Parathyroid adenoma (tissue), 2 donors: ENCODE measurements at regions not wholly inside any gene's neighbourhood (a gene's known extent, or its start where the extent isn't known, plus 50 kb on each side); places are given as distances from the start of the nearest gene placed in this dataset.

ENCODE experiments used
- H2AFZ ChIP-seq: fragments of 300-600 bp; sonication (generic); one replicate; pipeline ENCODE4 v1.7.0; 2017; ENCODE audit warnings: antibody characterized with exemption, mild to moderate bottlenecking
- H3K27ac ChIP-seq: fragments of 300-600 bp; sonication (generic); one replicate; pipeline ENCODE4 v1.7.0; 2017
- H3K27me3 ChIP-seq: fragments of 300-600 bp; sonication (generic); one replicate; pipeline ENCODE4 v1.7.0; 2017; ENCODE audit warnings: low read length; ENCODE audit not compliant: control insufficient read depth, insufficient read depth
- H3K36me3 ChIP-seq: fragments of 300-600 bp; sonication (generic); one replicate; pipeline ENCODE4 v1.7.0; 2017; ENCODE audit warnings: low read length; ENCODE audit not compliant: control insufficient read depth, insufficient read depth
- H3K4me1 ChIP-seq: fragments of 300-600 bp; sonication (generic); one replicate; pipeline ENCODE4 v1.7.0; 2017; ENCODE audit warnings: control low read depth
- H3K4me2 ChIP-seq: fragments of 300-600 bp; sonication (generic); one replicate; pipeline ENCODE4 v1.7.0; 2017; ENCODE audit warnings: low read length
- H3K4me3 ChIP-seq: fragments of 300-600 bp; sonication (generic); one replicate; pipeline ENCODE4 v1.7.0; 2017; ENCODE audit warnings: low read depth, low read length
- H3K79me2 ChIP-seq: fragments of 300-600 bp; sonication (generic); one replicate; pipeline ENCODE4 v1.7.0; 2017; ENCODE audit warnings: control low read depth
- H3K9ac ChIP-seq: fragments of 300-600 bp; sonication (generic); one replicate; pipeline ENCODE4 v1.7.0; 2017; ENCODE audit warnings: mild to moderate bottlenecking
- H3K9me3 ChIP-seq: fragments of 300-600 bp; sonication (generic); one replicate; pipeline ENCODE4 v1.7.0; 2017; ENCODE audit warnings: low read length; ENCODE audit not compliant: control insufficient read depth
- TF ChIP-seq, protein P1 (sequence below): fragments of 300-600 bp; sonication (generic); IDR thresholded peaks from one replicate; pipeline ENCODE4 v1.7.0; 2017; ENCODE audit warnings: antibody characterized with exemption, mild to moderate bottlenecking
- donor health status: primary hyperparathyroidism.

DNA sequence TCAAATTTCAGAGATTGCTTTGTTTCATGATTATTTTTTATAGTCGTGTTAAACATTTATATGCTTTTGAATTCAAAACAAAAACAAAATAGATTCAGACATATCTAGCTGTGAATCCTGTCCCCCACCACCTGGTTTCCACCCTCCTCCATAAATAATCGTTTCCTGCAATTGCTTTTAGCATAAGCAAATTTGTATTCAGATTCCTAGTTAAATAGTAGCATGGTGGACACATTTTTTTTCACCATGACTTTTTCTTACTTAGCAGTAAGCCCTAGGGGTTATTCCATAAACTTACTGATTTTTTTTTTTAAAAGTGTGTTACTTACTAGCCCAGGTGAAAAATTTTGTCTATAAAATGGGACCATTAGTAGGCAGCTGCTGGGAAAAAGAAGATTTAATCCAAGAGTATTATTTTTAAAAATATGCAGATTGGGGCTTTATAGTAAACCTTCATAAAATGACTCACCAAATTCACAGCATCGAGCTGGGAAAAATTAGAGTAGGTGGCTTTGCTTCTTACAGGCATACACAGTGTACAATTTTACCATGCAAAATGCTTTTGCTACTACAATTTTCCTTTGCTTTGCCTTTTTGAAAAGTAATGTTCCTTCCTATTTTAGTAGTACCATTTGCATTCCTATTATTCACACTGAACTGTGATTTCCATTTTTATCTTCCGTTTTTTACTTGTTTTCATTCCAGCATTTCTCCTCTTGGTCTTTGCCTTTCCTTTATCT is 117.8 kb downstream of the BTG1 start:
- no peak overlapping the region for H3K9ac ChIP-seq
- H3K4me1 ChIP-seq = peaks cover 6% of the 10 kb centered on the region
- no peaks in the 10 kb centered on the region for H3K36me3 ChIP-seq
- H3K9me3 ChIP-seq = no peaks in the 10 kb centered on the region
- H3K27me3 ChIP-seq = no peaks in the 10 kb centered on the region
- H3K27ac ChIP-seq = no peak overlapping the region
- H3K4me3 ChIP-seq = no peak overlapping the region
- H3K79me2 ChIP-seq = no peaks in the 10 kb centered on the region
- TF ChIP-seq, protein P1, sequence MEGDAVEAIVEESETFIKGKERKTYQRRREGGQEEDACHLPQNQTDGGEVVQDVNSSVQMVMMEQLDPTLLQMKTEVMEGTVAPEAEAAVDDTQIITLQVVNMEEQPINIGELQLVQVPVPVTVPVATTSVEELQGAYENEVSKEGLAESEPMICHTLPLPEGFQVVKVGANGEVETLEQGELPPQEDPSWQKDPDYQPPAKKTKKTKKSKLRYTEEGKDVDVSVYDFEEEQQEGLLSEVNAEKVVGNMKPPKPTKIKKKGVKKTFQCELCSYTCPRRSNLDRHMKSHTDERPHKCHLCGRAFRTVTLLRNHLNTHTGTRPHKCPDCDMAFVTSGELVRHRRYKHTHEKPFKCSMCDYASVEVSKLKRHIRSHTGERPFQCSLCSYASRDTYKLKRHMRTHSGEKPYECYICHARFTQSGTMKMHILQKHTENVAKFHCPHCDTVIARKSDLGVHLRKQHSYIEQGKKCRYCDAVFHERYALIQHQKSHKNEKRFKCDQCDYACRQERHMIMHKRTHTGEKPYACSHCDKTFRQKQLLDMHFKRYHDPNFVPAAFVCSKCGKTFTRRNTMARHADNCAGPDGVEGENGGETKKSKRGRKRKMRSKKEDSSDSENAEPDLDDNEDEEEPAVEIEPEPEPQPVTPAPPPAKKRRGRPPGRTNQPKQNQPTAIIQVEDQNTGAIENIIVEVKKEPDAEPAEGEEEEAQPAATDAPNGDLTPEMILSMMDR = no peak
- no peak overlapping the region for H2AFZ ChIP-seq
- H3K4me2 ChIP-seq = no peak overlapping the region

DNA sequence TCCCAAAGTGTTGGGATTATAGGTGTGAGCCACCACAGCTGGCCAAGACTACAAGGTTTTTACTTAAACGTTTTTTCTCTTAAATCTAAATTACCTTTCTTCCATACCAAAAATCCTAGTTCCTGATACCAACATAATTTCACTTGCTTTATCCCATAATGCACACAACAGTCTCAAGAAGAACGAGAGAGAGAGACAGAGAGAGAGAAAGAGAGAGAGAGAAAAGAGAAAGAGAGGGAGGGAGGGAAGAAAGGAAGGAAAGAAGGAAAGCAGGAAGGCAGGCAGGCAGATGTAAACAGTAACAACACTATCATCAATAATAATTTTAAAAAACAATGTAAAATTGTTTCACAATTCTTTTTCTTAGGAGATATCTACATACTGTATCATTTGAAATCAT is 118.4 kb downstream of the BTG1 start:
- TF ChIP-seq, protein P1 = no peak
- Histone ChIP-seq H3K9me3 (no peaks in the 10 kb centered on the region), H2AFZ (no peak overlapping the region), H3K27ac (no peak overlapping the region), H3K36me3 (no peaks in the 10 kb centered on the region), H3K4me1 (peaks cover 6% of the 10 kb centered on the region), H3K27me3 (no peaks in the 10 kb centered on the region), H3K79me2 (no peaks in the 10 kb centered on the region), H3K4me2 (no peak overlapping the region), H3K4me3 (no peak overlapping the region), H3K9ac (no peak overlapping the region)

DNA sequence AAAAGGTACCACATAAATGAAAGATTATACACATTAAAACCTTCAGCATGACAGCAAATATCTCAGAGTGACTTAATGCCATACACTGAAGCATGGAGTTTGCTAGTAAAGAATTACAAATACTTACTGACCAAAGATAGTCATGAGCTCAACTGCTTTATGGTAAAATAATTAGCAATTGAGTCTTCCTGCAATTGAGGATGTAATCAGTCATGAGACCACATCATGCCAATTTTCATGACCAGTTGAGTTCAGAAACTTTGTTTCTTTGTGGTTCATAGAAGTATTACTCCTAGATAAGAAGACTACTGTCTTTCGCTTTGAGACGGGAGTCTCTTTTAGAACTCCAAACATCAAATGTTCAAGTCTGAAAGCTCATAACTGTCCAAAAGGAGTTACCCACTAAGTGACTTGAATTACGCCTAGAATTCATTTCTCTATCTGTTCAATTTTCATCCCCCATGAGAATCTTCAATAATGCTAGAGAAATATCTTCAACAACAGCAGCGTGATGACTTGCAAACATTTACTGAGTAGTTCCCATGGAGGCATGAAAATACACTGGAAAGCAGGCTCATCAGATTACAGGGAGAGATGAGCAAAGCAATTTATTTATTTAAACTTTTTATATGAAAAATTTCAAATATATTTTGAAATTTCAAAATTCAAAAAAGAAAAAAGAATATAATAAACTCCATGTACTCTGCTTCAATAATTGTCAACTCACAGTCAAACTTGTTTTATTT is 120.0 kb downstream of the BTG1 start:
- Histone ChIP-seq H3K9me3 (no peaks in the 10 kb centered on the region), H2AFZ (no peak overlapping the region), H3K4me2 (no peak overlapping the region), H3K4me3 (no peak overlapping the region), H3K9ac (no peak overlapping the region), H3K79me2 (no peaks in the 10 kb centered on the region), H3K4me1 (peaks cover 8% of the 10 kb centered on the region), H3K36me3 (no peaks in the 10 kb centered on the region), H3K27me3 (no peaks in the 10 kb centered on the region), H3K27ac (no peak overlapping the region)
- TF ChIP-seq, protein P1 = no peak

DNA sequence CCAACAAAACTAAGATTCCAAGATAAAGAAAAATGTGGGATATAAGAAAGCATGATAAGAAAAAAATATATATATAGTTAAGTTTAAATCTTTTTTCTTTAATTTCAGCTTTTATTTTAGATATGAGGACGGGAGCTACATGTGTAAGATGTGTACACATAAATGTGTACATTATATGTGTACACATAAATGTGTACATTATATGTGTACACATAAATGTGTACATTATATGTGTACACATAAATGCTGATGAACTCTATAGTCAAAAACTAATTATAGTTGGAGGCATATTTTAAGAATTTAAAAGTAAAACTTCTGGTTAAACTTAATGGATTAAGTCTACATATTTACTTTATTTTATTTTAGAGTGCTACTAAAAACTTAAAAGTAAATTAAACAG is 123.6 kb downstream of the BTG1 start:
- H3K4me2 ChIP-seq = no peak overlapping the region
- TF ChIP-seq, protein P1 = no peak
- no peak overlapping the region for H3K4me3 ChIP-seq
- H3K79me2 ChIP-seq = no peaks in the 10 kb centered on the region
- H3K27me3 ChIP-seq = no peaks in the 10 kb centered on the region
- no peaks in the 10 kb centered on the region for H3K36me3 ChIP-seq
- no peaks in the 10 kb centered on the region for H3K9me3 ChIP-seq
- H3K9ac ChIP-seq = no peak overlapping the region
- H3K27ac ChIP-seq = no peak overlapping the region
- no peak overlapping the region for H2AFZ ChIP-seq
- H3K4me1 ChIP-seq = peaks cover 4% of the 10 kb centered on the region
